SK-N-SH (cell line): ENCODE measurements at regions not wholly inside any gene's neighbourhood (a gene's known extent, or its start where the extent isn't known, plus 50 kb on each side); places are given as distances from the start of the nearest gene placed in this dataset.

ENCODE experiments used
- TAF1 ChIP-seq: IDR thresholded peaks from 2 replicates; pipeline ENCODE4 v1.6.1; 2012; ENCODE audit warnings: low read depth, mild to moderate bottlenecking, low read length, moderate library complexity, borderline replicate concordance
- TF ChIP-seq, protein P1 (sequence below): fragments of 200-600 bp; sonication (generic); IDR thresholded peaks from 2 replicates; pipeline ENCODE4 v1.6.1; 2017; ENCODE audit warnings: antibody characterized with exemption, mild to moderate bottlenecking, moderate library complexity

DNA sequence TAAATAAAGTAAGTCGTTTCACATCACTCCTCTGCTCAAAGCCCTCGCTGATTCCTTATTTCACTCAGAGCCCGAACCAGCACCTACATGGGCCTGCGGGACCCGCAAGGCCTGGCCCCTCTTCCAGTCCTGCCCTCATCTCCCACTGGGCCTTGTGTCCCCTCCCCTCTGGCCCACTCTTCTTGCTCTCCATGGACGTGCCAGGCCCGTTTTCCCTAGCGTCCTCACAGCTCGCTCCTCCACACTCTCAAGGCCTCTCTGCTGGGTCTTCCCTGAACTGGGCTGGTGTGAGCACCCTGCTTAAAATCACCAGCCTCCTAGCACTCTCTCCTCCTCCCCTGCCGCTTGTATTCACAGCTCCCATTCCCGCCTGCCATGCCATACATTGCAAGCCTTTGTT is 237.9 kb downstream of the FOXD2 start:
- TF ChIP-seq, protein P1, sequence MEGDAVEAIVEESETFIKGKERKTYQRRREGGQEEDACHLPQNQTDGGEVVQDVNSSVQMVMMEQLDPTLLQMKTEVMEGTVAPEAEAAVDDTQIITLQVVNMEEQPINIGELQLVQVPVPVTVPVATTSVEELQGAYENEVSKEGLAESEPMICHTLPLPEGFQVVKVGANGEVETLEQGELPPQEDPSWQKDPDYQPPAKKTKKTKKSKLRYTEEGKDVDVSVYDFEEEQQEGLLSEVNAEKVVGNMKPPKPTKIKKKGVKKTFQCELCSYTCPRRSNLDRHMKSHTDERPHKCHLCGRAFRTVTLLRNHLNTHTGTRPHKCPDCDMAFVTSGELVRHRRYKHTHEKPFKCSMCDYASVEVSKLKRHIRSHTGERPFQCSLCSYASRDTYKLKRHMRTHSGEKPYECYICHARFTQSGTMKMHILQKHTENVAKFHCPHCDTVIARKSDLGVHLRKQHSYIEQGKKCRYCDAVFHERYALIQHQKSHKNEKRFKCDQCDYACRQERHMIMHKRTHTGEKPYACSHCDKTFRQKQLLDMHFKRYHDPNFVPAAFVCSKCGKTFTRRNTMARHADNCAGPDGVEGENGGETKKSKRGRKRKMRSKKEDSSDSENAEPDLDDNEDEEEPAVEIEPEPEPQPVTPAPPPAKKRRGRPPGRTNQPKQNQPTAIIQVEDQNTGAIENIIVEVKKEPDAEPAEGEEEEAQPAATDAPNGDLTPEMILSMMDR, result no peak
- TF ChIP-seq TAF1, result no peak
